Hypothalamus (tissue), 51 donors: ENCODE measurements at regions not wholly inside any gene's neighbourhood (a gene's known extent, or its start where the extent isn't known, plus 50 kb on each side); places are given as distances from the start of the nearest gene placed in this dataset.
"Not testable (repeated sequence)": the region's sequence is repeated elsewhere in the genome, so short reads cannot be mapped to it uniquely, and the experiment has no call there.

ENCODE experiments used
- DNase-seq, 51 donors: peaks; one replicate each; lab custom pipeline; 2025; lab: John Stamatoyannopoulos, UW

GRCh38 chr12:71385155-71385554 lies 54.4 kb upstream of the LGR5 start:
- no peak for DNase-seq

GRCh38 chr12:71376711-71377355 lies 62.8 kb upstream of the LGR5 start:
- DNase-seq, result not testable (repeated sequence)

- DNase-seq, result no peak
Observed at GRCh38 chr12:71371122-71371521, 68.5 kb upstream of the LGR5 start.

GRCh38 chr12:71360013-71360412 lies 79.6 kb upstream of the LGR5 start:
- DNase-seq, result no peak

GRCh38 chr12:71356569-71356968 lies 83.0 kb upstream of the LGR5 start:
- DNase-seq, result no peak

GRCh38 chr12:71354871-71355270 lies 84.7 kb upstream of the LGR5 start:
- DNase-seq, result no peak

GRCh38 chr12:71353607-71354006 lies 86.0 kb upstream of the LGR5 start:
- no peak for DNase-seq

- DNase-seq, result no peak
Observed at GRCh38 chr12:71349950-71350349, 89.6 kb upstream of the LGR5 start.

- no peak for DNase-seq
Observed at GRCh38 chr12:71338933-71339332, 100.7 kb upstream of the LGR5 start.

GRCh38 chr12:71335963-71336257 lies 103.7 kb upstream of the LGR5 start:
- DNase-seq, result no peak

GRCh38 chr12:71335151-71335962 lies 104.2 kb upstream of the LGR5 start:
- no peak for DNase-seq

- DNase-seq, result no peak
Observed at GRCh38 chr12:71333418-71333817, 106.2 kb upstream of the LGR5 start.

GRCh38 chr12:71329956-71330355 lies 109.6 kb upstream of the LGR5 start:
- DNase-seq, result no peak

GRCh38 chr12:71321531-71321930 lies 118.1 kb upstream of the LGR5 start:
- DNase-seq, result no peak

GRCh38 chr12:71321130-71321529 lies 118.5 kb upstream of the LGR5 start:
- DNase-seq, result no peak

- no peak for DNase-seq
Observed at GRCh38 chr12:71315328-71315985, 124.1 kb upstream of the LGR5 start.

- DNase-seq, result no peak
Observed at GRCh38 chr12:71312768-71313403, 126.7 kb upstream of the LGR5 start.

GRCh38 chr12:71311611-71312010 lies 128.0 kb upstream of the LGR5 start:
- DNase-seq, result not testable (repeated sequence)

GRCh38 chr12:71306808-71307207 lies 132.8 kb upstream of the LGR5 start:
- DNase-seq, result no peak

- DNase-seq, result no peak
Observed at GRCh38 chr12:71304306-71304705, 135.3 kb upstream of the LGR5 start.

GRCh38 chr12:71303199-71303598 lies 136.4 kb upstream of the LGR5 start:
- no peak for DNase-seq
